ENCODE measurements at regions not wholly inside any gene's neighbourhood (a gene's known extent, or its start where the extent isn't known, plus 50 kb on each side); places are given as distances from the start of the nearest gene placed in this dataset.

DNA sequence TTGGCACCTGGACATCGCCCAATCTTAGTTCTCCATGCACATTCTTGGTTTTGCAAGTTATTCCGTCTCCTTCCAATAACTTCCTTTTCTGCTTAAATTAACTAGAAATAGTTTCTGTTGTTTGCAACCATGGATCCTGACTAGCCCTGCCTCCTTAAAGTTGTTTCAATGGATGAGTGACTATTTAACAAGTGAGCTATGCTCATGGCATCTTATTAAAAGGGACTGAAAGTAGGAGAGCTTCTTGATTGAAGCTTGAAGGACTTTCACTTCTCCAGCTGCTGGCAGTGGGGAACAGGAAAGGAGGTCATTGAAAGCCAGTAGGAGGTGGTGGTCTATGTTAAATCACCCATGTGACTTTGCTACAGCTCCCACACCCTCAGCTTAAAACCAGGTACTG lies 466.8 kb downstream of the ARHGEF28 start (continued):
- TF ChIP-seq, protein P1, sequence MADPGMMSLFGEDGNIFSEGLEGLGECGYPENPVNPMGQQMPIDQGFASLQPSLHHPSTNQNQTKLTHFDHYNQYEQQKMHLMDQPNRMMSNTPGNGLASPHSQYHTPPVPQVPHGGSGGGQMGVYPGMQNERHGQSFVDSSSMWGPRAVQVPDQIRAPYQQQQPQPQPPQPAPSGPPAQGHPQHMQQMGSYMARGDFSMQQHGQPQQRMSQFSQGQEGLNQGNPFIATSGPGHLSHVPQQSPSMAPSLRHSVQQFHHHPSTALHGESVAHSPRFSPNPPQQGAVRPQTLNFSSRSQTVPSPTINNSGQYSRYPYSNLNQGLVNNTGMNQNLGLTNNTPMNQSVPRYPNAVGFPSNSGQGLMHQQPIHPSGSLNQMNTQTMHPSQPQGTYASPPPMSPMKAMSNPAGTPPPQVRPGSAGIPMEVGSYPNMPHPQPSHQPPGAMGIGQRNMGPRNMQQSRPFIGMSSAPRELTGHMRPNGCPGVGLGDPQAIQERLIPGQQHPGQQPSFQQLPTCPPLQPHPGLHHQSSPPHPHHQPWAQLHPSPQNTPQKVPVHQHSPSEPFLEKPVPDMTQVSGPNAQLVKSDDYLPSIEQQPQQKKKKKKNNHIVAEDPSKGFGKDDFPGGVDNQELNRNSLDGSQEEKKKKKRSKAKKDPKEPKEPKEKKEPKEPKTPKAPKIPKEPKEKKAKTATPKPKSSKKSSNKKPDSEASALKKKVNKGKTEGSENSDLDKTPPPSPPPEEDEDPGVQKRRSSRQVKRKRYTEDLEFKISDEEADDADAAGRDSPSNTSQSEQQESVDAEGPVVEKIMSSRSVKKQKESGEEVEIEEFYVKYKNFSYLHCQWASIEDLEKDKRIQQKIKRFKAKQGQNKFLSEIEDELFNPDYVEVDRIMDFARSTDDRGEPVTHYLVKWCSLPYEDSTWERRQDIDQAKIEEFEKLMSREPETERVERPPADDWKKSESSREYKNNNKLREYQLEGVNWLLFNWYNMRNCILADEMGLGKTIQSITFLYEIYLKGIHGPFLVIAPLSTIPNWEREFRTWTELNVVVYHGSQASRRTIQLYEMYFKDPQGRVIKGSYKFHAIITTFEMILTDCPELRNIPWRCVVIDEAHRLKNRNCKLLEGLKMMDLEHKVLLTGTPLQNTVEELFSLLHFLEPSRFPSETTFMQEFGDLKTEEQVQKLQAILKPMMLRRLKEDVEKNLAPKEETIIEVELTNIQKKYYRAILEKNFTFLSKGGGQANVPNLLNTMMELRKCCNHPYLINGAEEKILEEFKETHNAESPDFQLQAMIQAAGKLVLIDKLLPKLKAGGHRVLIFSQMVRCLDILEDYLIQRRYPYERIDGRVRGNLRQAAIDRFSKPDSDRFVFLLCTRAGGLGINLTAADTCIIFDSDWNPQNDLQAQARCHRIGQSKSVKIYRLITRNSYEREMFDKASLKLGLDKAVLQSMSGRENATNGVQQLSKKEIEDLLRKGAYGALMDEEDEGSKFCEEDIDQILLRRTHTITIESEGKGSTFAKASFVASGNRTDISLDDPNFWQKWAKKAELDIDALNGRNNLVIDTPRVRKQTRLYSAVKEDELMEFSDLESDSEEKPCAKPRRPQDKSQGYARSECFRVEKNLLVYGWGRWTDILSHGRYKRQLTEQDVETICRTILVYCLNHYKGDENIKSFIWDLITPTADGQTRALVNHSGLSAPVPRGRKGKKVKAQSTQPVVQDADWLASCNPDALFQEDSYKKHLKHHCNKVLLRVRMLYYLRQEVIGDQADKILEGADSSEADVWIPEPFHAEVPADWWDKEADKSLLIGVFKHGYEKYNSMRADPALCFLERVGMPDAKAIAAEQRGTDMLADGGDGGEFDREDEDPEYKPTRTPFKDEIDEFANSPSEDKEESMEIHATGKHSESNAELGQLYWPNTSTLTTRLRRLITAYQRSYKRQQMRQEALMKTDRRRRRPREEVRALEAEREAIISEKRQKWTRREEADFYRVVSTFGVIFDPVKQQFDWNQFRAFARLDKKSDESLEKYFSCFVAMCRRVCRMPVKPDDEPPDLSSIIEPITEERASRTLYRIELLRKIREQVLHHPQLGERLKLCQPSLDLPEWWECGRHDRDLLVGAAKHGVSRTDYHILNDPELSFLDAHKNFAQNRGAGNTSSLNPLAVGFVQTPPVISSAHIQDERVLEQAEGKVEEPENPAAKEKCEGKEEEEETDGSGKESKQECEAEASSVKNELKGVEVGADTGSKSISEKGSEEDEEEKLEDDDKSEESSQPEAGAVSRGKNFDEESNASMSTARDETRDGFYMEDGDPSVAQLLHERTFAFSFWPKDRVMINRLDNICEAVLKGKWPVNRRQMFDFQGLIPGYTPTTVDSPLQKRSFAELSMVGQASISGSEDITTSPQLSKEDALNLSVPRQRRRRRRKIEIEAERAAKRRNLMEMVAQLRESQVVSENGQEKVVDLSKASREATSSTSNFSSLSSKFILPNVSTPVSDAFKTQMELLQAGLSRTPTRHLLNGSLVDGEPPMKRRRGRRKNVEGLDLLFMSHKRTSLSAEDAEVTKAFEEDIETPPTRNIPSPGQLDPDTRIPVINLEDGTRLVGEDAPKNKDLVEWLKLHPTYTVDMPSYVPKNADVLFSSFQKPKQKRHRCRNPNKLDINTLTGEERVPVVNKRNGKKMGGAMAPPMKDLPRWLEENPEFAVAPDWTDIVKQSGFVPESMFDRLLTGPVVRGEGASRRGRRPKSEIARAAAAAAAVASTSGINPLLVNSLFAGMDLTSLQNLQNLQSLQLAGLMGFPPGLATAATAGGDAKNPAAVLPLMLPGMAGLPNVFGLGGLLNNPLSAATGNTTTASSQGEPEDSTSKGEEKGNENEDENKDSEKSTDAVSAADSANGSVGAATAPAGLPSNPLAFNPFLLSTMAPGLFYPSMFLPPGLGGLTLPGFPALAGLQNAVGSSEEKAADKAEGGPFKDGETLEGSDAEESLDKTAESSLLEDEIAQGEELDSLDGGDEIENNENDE (IDR thresholded peaks at IDR 0.05; ENCODE audit: insufficient replicate concordance, low read length) = no peak
- TF ChIP-seq GTF2F1 (IDR thresholded peaks at IDR 0.05; ENCODE audit: borderline replicate concordance, low read depth, low read length) = no peak
